Tibial nerve (tissue), 4 donors: ENCODE measurements at regions not wholly inside any gene's neighbourhood (a gene's known extent, or its start where the extent isn't known, plus 50 kb on each side); places are given as distances from the start of the nearest gene placed in this dataset.

Experiments used
- EP300 ChIP-seq, 2 donors: sonication (generic); formaldehyde crosslinking; IDR thresholded peaks; one replicate each; pipeline ENCODE4 v1.6.1; 2017; ENCODE audit warnings: antibody characterized with exemption in 2 of 2, mild to moderate bottlenecking in 1 of 2
- POLR2A ChIP-seq, 2 donors: fragments of 450-650 bp; IDR thresholded peaks; one replicate each; pipeline ENCODE4 v1.6.1; 2017; ENCODE audit warnings: antibody characterized with exemption in 2 of 2, mild to moderate bottlenecking in 2 of 2, moderate library complexity in 2 of 2
- TF ChIP-seq, protein P1 (sequence below), 5 experiments: fragments of 200-600 bp in 3 of 5; fragments of 450-650 bp in 2 of 5; sonication (generic) in 3 of 5; IDR thresholded peaks; one replicate each; pipeline ENCODE4 v1.5.1; 2016 to 2019; ENCODE audit warnings: antibody characterized with exemption in 5 of 5, mild to moderate bottlenecking in 3 of 5, moderate library complexity in 2 of 5

DNA sequence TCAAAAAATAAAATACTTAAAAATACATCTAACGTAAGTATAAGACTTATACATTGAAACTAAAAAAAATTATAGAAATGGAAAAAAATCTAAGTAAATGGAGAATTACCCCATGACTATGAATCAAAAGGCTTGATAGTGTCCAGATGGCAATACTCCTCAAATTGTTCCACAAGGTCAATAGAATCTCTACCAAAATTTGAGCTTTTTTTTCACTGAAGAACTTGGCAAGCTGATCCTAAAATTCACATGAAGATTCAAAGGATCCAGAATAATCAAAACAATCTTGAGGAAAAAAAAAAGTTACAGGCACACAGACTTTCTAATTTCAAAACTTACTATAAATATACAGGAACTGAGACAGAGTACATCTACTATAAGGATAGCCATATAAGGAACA, 448.4 kb upstream of the CDH11 start:
- TF ChIP-seq POLR2A (IDR thresholded peaks at IDR 0.05): no peak
- TF ChIP-seq, protein P1, sequence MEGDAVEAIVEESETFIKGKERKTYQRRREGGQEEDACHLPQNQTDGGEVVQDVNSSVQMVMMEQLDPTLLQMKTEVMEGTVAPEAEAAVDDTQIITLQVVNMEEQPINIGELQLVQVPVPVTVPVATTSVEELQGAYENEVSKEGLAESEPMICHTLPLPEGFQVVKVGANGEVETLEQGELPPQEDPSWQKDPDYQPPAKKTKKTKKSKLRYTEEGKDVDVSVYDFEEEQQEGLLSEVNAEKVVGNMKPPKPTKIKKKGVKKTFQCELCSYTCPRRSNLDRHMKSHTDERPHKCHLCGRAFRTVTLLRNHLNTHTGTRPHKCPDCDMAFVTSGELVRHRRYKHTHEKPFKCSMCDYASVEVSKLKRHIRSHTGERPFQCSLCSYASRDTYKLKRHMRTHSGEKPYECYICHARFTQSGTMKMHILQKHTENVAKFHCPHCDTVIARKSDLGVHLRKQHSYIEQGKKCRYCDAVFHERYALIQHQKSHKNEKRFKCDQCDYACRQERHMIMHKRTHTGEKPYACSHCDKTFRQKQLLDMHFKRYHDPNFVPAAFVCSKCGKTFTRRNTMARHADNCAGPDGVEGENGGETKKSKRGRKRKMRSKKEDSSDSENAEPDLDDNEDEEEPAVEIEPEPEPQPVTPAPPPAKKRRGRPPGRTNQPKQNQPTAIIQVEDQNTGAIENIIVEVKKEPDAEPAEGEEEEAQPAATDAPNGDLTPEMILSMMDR (IDR thresholded peaks at IDR 0.05): no peak
- no peak for TF ChIP-seq EP300 (IDR thresholded peaks at IDR 0.05)
